ENCODE measurements at regions not wholly inside any gene's neighbourhood (a gene's known extent, or its start where the extent isn't known, plus 50 kb on each side); places are given as distances from the start of the nearest gene placed in this dataset.
"Not testable (repeated sequence)": the region's sequence is repeated elsewhere in the genome, so short reads cannot be mapped to it uniquely, and the experiment has no call there.

DNA sequence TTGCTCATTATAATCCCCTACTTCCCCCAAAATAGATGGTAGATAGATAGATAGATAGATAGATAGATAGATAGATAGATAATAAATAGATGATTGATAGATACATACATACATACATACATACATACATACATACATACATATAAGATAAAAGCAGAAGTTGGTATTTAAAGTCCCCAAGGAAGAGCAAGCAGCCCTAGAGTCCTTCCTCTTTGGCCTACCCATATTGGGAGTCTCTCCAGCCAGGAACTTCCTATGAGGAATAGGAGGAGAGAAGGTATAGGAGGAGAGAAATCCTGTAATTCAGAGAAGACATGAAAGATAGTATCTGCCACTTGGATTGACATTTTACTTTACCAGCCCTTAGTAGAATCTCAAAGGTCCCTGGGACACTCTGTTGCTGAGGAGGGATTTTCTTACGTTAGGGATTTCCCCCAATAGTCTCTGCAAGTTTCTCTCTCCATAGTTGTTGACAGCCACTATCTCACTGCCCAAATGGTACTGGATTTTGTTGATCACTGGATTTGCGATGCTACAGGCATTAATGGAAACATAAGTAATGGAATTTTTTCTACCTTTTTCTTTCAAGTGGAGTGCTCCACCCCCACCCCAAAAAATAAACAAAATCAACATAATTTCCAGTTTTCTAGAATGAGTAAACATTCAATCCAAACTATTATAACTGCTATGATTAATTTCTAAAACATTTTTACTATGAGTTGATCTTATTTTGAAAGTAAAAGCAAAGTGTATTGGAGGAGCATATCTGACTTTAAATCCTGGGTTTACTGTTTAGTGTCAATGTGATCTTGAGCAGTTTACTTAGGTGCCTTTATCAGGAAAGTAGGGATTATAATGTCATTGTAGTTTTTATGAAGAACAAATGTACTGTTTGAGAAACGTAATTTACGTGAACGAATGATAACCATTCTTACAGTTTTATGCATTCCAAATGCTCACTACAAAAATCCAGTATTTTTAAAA lies 93.2 kb upstream of the TNFSF4 start:
- DNase-seq (ENCODE audit: low spot score) = no peak

DNA sequence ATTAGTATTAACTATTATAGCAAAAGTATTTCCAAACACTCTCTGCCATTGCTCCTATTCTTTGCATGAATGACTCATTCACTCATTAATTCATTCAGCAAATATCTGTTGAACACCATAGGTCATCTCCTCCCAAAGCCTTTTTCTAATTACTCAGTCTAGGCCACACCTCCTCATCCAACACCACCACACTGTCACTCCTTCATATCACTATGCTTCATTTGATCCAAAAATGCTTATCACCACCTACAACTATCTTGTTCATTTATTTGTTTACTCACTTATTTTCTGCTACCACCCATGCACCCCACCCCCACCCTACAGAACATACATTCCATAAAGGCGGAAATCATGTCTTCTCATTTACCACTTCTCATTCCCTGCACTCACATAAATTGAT lies 94.4 kb upstream of the TNFSF4 start:
- DNase-seq (ENCODE audit: low spot score) = no peak

DNA sequence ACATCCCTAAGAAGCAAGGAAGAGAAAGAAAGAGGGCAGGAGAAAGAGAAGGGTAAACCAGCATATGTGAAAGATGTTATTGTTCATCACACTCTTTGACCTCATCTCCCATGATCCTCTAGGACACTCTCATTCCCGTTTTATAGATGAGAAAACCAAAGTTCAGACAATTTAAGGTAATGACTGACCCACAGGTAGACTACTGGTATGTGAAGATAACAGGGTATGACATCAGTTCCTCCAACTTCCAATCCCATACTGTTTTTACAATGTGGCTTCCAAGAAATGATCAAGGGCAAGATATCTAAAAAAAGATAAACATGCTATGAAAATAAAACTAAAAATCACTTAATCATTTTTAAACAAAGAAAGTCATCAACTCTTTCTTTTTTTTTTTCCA lies 95.2 kb upstream of the TNFSF4 start:
- DNase-seq (ENCODE audit: low spot score) = no peak

DNA sequence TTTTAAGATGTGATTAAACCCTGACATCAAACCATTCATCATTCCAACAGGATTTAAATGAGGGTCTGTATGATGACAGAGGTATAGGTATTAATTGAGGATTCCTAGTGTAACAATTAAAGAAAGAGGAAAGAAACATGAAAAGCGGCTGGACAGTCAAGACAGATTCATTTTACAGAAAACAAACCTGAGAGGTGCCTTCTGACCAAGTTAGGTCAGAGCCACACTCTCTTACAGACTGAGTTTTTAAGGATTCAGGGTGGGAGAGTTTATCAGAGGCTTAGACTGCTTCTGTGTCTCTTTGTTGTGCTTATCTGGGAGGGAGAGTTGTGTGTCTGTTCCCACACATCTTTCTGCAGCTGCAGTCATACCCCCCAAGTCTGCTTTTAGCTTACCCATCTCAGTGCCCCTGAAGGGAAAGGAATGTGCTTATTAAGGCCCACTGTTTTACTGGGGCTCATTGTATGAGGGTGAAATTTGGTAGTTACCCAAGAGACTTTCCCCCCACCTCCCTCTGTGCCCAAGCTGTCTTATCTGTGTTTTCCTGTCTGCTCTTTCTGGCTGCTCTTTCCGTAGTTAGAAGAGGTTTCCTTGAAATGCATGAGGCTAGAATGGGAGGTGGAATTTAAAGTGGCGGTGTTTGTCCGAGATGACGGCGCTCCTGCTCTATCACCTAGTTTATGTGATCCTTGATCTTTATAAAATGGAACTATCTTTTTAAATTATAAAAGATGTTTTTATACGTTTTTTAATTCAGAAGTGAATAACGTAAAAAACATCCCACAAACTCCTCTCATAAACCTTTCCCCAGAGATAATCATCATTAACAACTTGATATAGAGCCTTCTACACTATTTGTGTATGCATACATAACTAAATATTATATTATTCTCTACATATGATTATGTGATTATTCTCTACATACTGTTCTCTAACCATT lies 96.0 kb upstream of the TNFSF4 start:
- no peak for DNase-seq (ENCODE audit: low spot score)

DNA sequence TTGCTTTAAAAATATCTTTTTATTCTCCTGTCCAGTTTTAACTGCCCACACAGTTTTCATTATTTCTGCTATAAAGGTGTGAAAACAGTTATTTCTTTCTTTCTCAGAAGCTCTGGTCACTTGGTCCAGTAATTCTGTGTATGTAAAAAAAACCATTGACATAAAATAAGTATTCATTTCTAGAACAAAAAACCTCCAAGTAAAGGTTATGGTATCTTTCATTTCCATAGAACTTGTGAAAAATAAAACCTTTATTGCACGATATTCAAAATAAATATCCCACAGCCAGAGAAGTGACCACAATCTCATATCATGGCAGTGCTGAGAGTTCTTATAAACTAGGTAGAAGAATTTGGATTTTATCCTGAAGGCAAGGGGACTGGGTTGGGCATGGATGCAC lies 96.9 kb upstream of the TNFSF4 start:
- no peak for DNase-seq (ENCODE audit: low spot score)

DNA sequence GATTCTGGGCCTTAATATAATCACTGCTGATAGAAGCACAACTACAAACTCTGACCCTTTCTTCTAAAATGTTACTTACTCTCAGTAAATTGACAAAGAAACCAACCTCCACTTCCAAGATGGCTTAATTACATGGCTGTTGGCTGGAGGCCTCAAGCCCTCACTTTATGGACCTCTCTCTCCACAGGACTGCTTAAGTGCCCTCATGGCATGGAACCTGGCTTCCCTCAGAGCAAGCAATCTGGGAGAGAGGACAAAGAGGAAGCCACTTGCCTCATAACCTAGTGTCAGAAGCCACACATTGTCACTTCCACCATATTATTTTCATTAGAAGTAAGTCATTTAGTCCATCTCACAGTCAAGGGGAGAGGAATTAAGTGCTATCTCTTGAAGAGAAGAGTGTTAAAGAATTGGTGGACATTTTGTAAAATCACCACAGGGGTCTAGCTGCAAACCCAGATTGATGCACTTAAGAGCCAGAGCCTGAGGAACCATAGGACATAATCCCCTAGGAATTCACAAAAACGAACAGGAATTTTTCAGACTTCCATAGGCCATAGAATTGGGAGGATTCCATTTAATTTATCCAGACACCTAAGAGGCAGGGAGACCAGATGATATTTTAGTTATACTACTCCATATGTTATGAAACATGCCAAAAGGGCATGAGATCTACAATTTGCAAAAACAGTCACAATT lies 97.5 kb upstream of the TNFSF4 start:
- DNase-seq (ENCODE audit: low spot score) = no peak

DNA sequence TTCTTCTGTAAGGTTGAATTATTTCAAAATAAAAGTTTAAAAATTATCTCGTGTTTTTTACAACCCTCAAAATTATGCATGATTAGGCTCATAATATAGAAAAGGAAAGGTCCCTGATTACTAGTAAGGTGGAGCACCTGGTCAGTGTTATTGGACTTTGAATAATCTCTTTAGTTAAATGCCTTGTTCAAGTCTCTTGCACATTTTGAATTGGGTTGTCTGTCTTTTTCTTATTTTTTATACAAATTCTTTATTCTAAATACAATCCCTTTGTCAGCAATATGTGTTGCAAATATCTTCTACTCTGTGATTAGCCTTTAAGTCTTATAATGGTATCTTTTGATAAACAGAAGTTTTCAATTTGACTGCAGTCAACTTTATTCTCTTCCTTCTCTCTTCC lies 100.7 kb upstream of the TNFSF4 start:
- DNase-seq (ENCODE audit: low spot score) = no peak

DNA sequence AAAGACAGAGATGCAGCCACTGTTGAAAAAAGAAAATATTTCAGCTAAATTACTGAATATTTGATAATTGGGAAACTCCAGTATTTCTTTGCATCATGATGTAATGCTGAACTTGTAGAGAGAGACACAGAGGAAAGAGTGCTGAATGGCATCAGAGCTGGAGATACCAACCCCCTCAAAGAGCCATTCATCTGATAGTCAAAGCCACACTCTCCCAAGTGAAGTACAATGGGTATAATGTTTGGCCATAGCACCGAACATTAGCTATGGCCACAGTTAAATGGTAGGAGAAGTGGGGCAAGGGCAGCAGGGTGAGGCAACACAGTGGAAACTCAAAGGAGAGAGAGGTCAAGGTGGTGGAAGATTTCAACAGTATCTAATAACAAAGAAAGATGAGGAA lies 107.5 kb upstream of the TNFSF4 start:
- DNase-seq (ENCODE audit: low spot score) = no peak

DNA sequence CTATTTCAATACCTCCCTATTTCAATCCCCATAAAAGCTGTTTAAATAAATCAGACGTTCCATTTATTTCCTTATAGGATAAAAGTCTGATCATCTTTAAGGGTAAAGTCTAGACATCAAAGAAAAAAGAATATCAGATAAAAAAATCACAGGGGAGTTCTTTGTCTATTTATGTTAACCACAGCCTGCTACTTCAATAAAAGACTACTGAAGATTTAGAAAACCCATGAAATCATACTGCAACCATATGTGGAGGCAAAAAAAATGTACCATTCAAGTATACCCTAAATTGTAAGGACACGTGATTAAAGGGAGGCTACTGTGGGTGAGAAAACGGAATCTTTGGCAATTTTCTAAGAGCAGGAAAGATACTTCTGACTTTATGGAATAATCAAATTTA lies 108.2 kb upstream of the TNFSF4 start:
- no peak for DNase-seq (ENCODE audit: low spot score)

DNA sequence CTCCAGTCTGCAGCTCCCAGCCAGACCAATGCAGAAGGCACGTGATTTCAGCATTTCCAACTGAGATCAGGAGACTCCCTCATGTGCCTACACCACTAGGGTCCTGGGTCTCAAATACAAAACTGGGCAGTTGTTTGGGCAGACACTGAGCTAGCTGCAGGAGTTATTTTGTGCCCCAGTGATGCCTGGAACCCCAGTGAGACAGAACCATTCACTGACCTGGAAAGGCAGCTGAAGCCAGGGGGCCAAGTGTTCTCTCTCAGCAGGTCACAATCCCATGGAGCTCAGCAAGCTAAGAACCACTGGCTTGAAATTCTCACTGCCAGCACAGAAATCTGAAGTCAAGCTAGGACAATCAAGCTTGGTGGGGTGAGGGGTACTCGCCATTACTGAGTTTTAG lies 111.7 kb upstream of the TNFSF4 start:
- no peak for DNase-seq (ENCODE audit: low spot score)

DNA sequence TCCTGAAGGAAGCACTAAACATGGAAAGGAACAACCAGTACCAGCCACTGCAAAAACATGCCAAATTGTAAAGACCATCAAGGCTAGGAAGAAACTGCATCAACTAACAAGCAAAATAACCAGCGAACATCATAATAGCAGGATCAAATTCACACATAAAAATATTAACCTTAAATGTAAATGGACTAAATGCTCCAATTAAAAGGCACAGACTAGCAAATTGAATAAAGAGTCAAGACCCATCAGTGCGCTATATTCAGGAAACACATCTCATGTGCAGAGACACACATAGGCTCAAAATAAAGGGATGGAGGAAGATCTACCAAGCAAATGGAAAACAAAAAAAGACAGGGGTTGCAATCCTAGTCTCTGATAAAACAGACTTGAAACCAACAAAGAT lies 117.2 kb upstream of the TNFSF4 start:
- not testable (repeated sequence) for DNase-seq (ENCODE audit: low spot score)

DNA sequence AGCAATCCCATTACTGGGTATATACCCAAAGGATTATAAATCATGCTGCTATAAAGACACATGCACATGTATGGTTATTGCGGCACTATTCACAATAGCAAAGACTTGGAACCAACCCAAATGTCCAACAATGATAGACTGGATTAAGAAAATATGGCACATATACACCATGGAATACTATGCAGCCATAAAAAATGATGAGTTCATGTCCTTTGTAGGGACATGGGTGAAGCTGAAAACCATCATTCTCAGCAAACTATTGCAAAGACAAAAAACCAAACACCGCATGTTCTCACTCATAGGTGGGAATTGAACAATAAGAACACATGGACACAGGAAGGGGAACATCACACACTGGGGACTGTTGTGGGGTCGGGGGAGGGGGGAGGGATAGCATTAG lies 120.9 kb upstream of the TNFSF4 start:
- DNase-seq (ENCODE audit: low spot score) = not testable (repeated sequence)

DNA sequence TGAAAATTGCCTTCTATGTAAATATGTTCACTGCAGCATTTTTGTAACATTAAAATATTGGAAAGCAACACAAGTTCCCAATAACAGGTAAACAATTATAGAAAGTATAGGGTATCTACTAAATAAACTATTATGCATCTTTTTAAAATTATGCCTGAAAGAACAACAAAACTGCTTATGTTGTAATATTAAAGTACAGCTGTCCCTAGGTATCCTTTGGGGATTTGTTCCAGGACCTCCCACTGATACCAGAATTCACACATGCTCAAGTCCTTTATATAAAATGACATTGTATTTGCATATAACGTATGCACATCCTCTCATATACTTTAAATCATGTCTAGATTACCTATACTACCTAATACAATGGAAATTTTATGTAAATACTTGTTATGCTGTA lies 121.8 kb upstream of the TNFSF4 start:
- DNase-seq (ENCODE audit: low spot score) = no peak

DNA sequence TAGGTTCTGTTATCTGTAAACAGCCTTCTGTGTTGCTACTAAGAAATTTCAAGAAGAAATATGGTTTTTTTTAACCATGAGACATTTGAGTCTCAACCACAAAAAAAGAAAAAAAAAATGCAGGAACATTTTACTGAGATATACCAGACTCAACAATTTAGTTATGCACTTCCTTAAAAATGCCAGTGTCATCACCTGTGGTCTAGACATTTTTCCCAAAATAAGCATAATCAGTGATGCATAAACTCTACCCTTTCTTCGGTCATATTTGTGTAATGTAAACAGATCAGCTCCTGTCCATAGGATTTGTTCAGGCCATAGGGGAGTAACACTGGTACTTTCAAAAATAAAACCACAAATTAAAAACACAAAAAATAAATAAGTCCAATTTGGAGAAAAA lies 122.6 kb upstream of the TNFSF4 start:
- DNase-seq (ENCODE audit: low spot score) = no peak

DNA sequence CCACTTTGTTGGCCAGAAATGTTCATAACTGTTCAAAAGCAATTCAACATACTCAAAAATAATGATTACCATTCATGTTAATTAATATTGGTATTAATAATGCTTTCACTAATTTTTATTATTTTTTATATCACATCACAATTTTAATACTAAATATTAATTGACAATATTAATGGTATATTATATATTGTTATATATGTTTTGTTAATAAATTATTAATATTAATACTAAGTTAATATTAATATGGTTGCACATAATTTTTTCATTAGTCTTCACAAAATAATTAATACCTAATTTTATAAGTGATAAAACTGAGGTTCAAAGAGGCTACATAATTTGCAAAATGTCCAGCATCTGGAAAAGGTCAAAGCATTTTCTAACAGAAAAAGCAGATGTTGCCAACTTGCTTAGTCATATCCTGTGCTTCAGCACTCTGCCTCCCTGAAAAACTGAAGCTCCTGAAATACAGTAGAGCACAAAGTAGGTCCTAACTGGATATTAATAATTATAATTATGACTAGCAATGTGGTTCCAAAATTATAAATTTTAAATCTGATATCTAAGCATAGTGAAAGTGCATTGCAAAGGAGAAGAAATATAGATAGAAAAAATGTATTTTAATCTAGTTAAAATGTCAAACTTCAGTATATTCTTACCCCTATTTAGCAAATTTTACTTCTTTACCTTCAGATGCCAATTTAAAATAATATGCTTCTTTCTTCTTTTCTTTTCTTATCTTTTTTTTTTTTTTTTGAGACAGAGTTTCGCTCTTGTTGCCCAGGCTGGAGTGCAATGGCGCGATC lies 123.2 kb upstream of the TNFSF4 start:
- no peak for DNase-seq (ENCODE audit: low spot score)

DNA sequence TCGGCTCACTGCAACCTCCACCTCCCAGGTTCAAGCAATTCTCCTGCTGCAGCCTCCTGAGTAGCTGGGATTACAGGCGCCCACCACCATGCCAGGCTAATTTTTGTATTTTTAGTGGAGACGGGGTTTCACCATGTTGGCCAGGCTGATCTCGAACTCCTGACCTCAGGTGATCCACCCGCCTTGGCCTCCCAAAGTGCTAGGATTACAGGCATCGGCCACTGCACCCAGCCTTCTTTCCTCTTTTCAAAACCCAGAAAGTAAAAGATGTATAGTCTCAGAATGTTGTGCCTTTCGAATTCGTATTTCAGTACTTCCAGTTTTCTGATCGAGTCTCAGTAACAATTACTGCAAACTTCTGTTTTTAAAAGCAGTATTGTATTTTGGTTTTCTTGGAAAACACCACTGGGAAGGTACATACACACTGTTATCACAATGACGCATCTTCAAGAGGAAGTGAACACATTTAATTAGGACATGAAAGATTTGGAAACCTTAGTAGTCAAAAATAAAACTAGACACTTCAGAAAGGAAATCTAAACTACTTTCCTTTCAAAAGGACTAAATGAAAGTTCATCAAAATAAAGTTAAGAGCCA lies 123.9 kb upstream of the TNFSF4 start:
- DNase-seq (ENCODE audit: low spot score) = not testable (repeated sequence)

DNA sequence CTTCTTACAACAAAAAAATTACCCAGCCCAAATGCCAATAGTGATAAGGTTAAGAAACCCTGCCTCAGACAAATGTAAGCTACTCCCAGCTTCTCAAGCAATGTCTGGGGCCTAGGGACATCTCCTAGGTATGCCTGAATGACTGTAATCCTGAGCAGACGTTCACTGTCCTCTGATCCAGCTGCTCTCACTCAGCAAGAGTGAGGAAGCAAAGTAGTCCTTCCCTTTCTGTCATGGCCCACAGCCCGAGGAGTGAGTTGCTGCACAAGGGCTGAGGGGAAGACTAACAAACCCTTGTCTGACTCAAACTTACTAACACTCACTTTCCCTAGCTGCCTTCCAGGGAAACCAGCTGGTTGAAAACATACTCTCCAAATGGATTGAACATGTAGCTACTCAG lies 124.9 kb upstream of the TNFSF4 start:
- no peak for DNase-seq (ENCODE audit: low spot score)

DNA sequence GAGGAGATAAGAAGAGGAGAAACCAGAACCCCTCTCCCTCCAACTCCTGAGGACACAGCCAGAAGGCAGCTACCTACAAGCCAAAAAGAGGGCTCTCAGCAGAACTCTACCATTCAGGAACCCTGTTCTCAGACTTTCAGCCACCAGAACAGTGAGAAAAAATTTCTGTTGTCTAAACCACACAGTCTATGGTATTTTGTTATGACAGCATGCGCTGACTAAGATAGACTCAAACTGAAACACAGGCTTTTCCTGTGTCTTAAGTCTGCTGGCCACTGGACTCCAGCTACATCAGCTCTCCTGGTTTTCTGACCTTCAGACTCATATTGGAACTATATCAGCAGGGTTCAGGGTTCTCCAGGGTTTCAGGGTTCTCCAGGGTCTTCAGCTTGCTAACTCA lies 126.5 kb upstream of the TNFSF4 start:
- DNase-seq (ENCODE audit: low spot score) = no peak

DNA sequence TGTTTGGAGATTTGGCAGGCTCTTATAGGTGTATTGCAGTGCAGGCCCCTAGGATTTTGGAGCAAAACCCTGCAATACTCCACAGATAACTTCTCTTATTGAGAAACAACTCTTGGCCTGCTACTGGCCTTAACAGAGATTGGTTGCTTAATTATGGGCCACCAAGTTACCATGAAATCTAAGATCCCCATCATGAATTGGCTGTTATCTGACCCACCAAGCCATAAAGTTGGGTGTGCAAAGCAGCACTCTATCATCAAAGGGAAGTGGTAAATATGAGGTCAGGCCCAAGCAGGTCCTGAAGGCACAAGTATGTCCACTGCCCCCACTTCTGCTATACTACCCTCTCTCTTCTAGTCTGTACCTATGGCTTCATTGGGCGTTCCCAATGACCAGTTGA lies 130.0 kb upstream of the TNFSF4 start:
- DNase-seq (ENCODE audit: low spot score) = no peak

DNA sequence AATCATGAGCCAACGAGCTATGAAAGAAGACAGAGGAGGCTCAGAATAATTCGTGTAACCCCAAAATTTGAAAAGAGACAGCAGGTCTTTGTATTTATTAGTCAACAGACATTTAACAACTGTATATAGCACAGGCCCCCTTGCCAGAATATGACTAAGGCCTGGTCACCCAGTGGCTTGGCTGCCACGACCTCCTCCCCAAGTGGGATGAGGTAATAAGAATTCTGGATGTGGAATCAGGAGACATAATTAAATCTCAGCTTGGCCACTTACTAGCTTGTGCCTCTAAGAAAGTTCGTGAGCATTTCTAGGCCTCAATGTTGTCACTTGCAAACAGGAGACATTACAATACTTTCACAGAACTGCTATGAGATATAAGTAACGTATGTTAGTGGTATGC lies 134.2 kb upstream of the TNFSF4 start:
- DNase-seq (ENCODE audit: low spot score) = no peak

DNA sequence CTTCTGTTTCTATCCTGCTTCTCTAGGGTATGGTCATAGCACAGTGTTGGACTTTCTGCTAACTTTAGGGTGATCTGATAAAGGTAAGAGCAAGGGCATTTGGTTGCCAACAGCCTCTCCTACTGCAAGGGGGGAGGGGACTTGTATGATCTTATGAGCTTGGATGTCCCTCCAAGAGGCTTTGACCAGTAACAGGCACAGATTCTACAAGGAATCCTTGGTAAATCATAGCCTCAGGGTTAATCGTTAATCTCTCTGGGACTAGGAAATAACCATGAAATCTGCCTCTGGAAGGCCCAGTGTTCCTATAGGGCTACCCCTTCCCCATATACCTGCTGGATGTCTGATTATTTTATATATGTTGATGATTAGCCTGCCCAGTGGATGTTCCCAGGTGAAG lies 134.8 kb upstream of the TNFSF4 start:
- DNase-seq (ENCODE audit: low spot score) = no peak
